IMR-90 (cell line): ENCODE measurements at regions not wholly inside any gene's neighbourhood (a gene's known extent, or its start where the extent isn't known, plus 50 kb on each side); places are given as distances from the start of the nearest gene placed in this dataset.

Source experiments
- ATAC-seq: fragments of 200-7000 bp; cut with Tn5 transposase; 2 replicates; pipeline ENCODE4 v1.9.1; 2020; ENCODE audit warnings: low read depth, mild to moderate bottlenecking, moderate library complexity
- BruUV-seq: library from RNA; stranded (reverse); fragments of 400-500 nt; replicated peaks from 2 replicates; lab custom pipeline; 2021; lab: Mats Ljungman, UMichigan
- CTCF ChIA-PET: fragments of 300-600 bp; formaldehyde crosslinking; extraction: SDS; loops from one replicate; lab custom pipeline; 2021; ENCODE audit warnings: antibody characterized with exemption; lab: Yijun Ruan, JAX
- POLR2A ChIA-PET: fragments of 300-600 bp; sonication (Branson Sonifier 250); formaldehyde crosslinking; loops from one replicate; lab custom pipeline; 2022; ENCODE audit warnings: antibody characterized with exemption; ENCODE audit not compliant: unreplicated experiment; lab: Charles Lee
- DNase-seq: peaks from one replicate; pipeline ENCODE4 v3.0.0; 2013
- H2AFZ ChIP-seq: replicated peaks from 2 replicates; pipeline ENCODE3; 2013; ENCODE audit warnings: low read length, mild to moderate bottlenecking; ENCODE audit not compliant: poor library complexity
- H2AK5ac ChIP-seq: 2 replicates; pipeline ENCODE4 v1.6.1; 2013; ENCODE audit warnings: low read depth, low read length, inconsistent platforms
- H2AK9ac ChIP-seq: replicated peaks from 2 replicates; pipeline ENCODE3; 2013; ENCODE audit warnings: mild to moderate bottlenecking, low read depth, low read length, moderate library complexity; ENCODE audit not compliant: poor library complexity
- H2BK120ac ChIP-seq: 2 replicates; pipeline ENCODE4 v1.6.1; 2013; ENCODE audit warnings: low read depth, low read length, inconsistent platforms
- H2BK15ac ChIP-seq: 3 replicates; pipeline ENCODE4 v1.6.1; 2013; ENCODE audit warnings: low read depth, low read length, inconsistent platforms
- H2BK20ac ChIP-seq: 2 replicates; pipeline ENCODE4 v1.6.1; 2013; ENCODE audit warnings: low read depth, mild to moderate bottlenecking, inconsistent platforms, low read length, moderate library complexity
- H2BK5ac ChIP-seq: 2 replicates; pipeline ENCODE4 v1.6.1; 2013; ENCODE audit warnings: mild to moderate bottlenecking, low read depth, low read length, inconsistent platforms; ENCODE audit not compliant: poor library complexity, severe bottlenecking
- H3K14ac ChIP-seq: replicated peaks from 2 replicates; pipeline ENCODE4 v1.6.1; 2013; ENCODE audit warnings: low read depth, low read length, inconsistent platforms
- H3K18ac ChIP-seq: 2 replicates; pipeline ENCODE4 v1.6.1; 2013; ENCODE audit warnings: low read depth, low read length, control low read depth
- H3K23ac ChIP-seq: 2 replicates; pipeline ENCODE4 v1.6.1; 2013; ENCODE audit warnings: low read depth, low read length, inconsistent platforms
- H3K27ac ChIP-seq: 2 replicates; pipeline ENCODE4 v1.5.1; 2013; ENCODE audit warnings: mild to moderate bottlenecking, control low read depth, low read length; ENCODE audit not compliant: insufficient read depth
- H3K27me3 ChIP-seq: 2 replicates; pipeline ENCODE4 v1.6.1; 2013; ENCODE audit warnings: low read length; ENCODE audit not compliant: control insufficient read depth, insufficient read depth
- H3K36me3 ChIP-seq: 2 replicates; pipeline ENCODE4 v1.6.1; 2013; ENCODE audit warnings: low read length, mixed read lengths; ENCODE audit not compliant: control insufficient read depth, insufficient read depth
- H3K4ac ChIP-seq: 2 replicates; pipeline ENCODE4 v1.6.1; 2013; ENCODE audit warnings: low read depth, low read length, inconsistent platforms
- H3K4me1 ChIP-seq: 2 replicates; pipeline ENCODE4 v1.6.1; 2013; ENCODE audit warnings: low read length, mixed read lengths; ENCODE audit not compliant: control insufficient read depth, insufficient read depth
- H3K4me2 ChIP-seq: 2 replicates; pipeline ENCODE4 v1.6.1; 2013; ENCODE audit warnings: low read depth, mild to moderate bottlenecking, control low read depth, low read length, moderate library complexity
- H3K4me3 ChIP-seq: 2 replicates; pipeline ENCODE4 v1.5.1; 2013; ENCODE audit warnings: low read depth, mild to moderate bottlenecking, control low read depth, low read length, moderate library complexity; ENCODE audit not compliant: insufficient read depth
- H3K56ac ChIP-seq: 2 replicates; pipeline ENCODE4 v1.6.1; 2013; ENCODE audit warnings: low read length, inconsistent platforms; ENCODE audit not compliant: insufficient read depth; ENCODE audit errors: extremely low read depth
- H3K79me1 ChIP-seq, 2 experiments: 2 replicates each; pipeline ENCODE4 v1.6.1; 2013; ENCODE audit warnings: low read length in 2 of 2, inconsistent platforms in 1 of 2, low read depth in 1 of 2
- H3K9ac ChIP-seq: 2 replicates; pipeline ENCODE4 v1.6.1; 2013; ENCODE audit warnings: low read depth, low read length, control low read depth
- H3K9me1 ChIP-seq: 2 replicates; pipeline ENCODE4 v1.6.1; 2013; ENCODE audit warnings: low read length, inconsistent platforms; ENCODE audit not compliant: insufficient read depth
- H3K9me3 ChIP-seq: 2 replicates; pipeline ENCODE4 v1.6.1; 2013; ENCODE audit warnings: low read length; ENCODE audit not compliant: control insufficient read depth, insufficient read depth
- H4K20me1 ChIP-seq: 2 replicates; pipeline ENCODE4 v1.6.1; 2013; ENCODE audit warnings: low read length, inconsistent platforms; ENCODE audit not compliant: insufficient read depth
- H4K5ac ChIP-seq: 2 replicates; pipeline ENCODE4 v1.6.1; 2013; ENCODE audit warnings: mild to moderate bottlenecking, low read depth, low read length, control low read depth
- H4K8ac ChIP-seq, 2 experiments: 2 replicates each; pipeline ENCODE4 v1.6.1; 2013; ENCODE audit warnings: low read depth in 2 of 2, low read length in 2 of 2, control low read depth in 1 of 2, inconsistent platforms in 1 of 2
- H4K91ac ChIP-seq: 2 replicates; pipeline ENCODE4 v1.6.1; 2013; ENCODE audit warnings: low read depth, low read length, inconsistent platforms; ENCODE audit not compliant: insufficient read depth
- BHLHE40 ChIP-seq: fragments of 150-350 bp; IDR thresholded peaks from 2 replicates; pipeline ENCODE4 v1.6.1; 2016; ENCODE audit warnings: mild to moderate bottlenecking, low read depth, low read length
- CEBPB ChIP-seq: IDR thresholded peaks from 2 replicates; pipeline ENCODE4 v1.6.1; 2012; ENCODE audit warnings: low read depth, low read length, improper control_type of control experiment
- CHD1 ChIP-seq: IDR thresholded peaks from 2 replicates; pipeline ENCODE4 v1.6.1; 2012; ENCODE audit warnings: low read depth, low read length, improper control_type of control experiment
- CTCF ChIP-seq: conservative IDR thresholded peaks from 2 replicates; pipeline ENCODE4 v1.5.1; 2012; ENCODE audit warnings: mild to moderate bottlenecking, low read depth, low read length, improper control_type of control experiment
- FOS ChIP-seq: fragments of 150-350 bp; IDR thresholded peaks from 2 replicates; pipeline ENCODE4 v1.6.1; 2016; ENCODE audit warnings: low read depth, low read length
- MAFK ChIP-seq: IDR thresholded peaks from 2 replicates; pipeline ENCODE4 v1.6.1; 2012; ENCODE audit warnings: low read depth, low read length, improper control_type of control experiment
- MAZ ChIP-seq: IDR thresholded peaks from 2 replicates; pipeline ENCODE4 v1.6.1; 2012; ENCODE audit warnings: low read depth, mild to moderate bottlenecking, low read length, improper control_type of control experiment, moderate library complexity, borderline replicate concordance
- NFE2L2 ChIP-seq: fragments of 150-350 bp; IDR thresholded peaks from 2 replicates; pipeline ENCODE4 v1.6.1; 2016; ENCODE audit warnings: low read depth, mild to moderate bottlenecking, low read length
- POLR2A ChIP-seq: IDR thresholded peaks from 2 replicates; pipeline ENCODE4 v1.6.1; 2012; ENCODE audit warnings: mild to moderate bottlenecking, low read depth, low read length
- RAD21 ChIP-seq: IDR thresholded peaks from 2 replicates; pipeline ENCODE4 v1.6.1; 2012; ENCODE audit warnings: low read length, improper control_type of control experiment
- RCOR1 ChIP-seq: IDR thresholded peaks from 2 replicates; pipeline ENCODE4 v1.6.1; 2012; ENCODE audit warnings: mild to moderate bottlenecking, low read length, improper control_type of control experiment; ENCODE audit not compliant: insufficient replicate concordance
- RFX5 ChIP-seq: IDR thresholded peaks from 2 replicates; pipeline ENCODE4 v1.8.0; 2012; ENCODE audit warnings: low read depth, mild to moderate bottlenecking, low read length, moderate library complexity
- SMC3 ChIP-seq: fragments of 150-350 bp; IDR thresholded peaks from 2 replicates; pipeline ENCODE4 v1.6.1; 2016; ENCODE audit warnings: low read depth, mild to moderate bottlenecking, antibody characterized with exemption, low read length, moderate library complexity
- WGBS, 2 experiments: methylation state at CpG; one replicate each; pipeline versions ENCODE4 v1.1.5 to v1.1.7; 2013; ENCODE audit warnings: missing lambda C conversion rate in 2 of 2; ENCODE audit not compliant: insufficient read length in 1 of 2; ENCODE audit errors: extremely low coverage in 2 of 2; 5-methylcytosine and 5-hydroxymethylcytosine counted together
- dilution Hi-C: fragments of 300-500 bp; cut with HindIII; formaldehyde crosslinking; loops from one replicate; pipeline ENCODE4 v1.14.3; 2018; ENCODE audit warnings: low sequenced_read_pairs; ENCODE audit not compliant: unreplicated experiment
- in situ Hi-C: fragments of 300-500 bp; cut with MboI; formaldehyde crosslinking; loops from 3 replicates; pipeline ENCODE4 v1.14.3; 2019; ENCODE audit warnings: low sequenced_read_pairs, inconsistent platforms, mixed read lengths
- intact Hi-C: fragments of 100-400 bp; cut with micrococcal nuclease; formaldehyde crosslinking; loops from 2 replicates; pipeline ENCODE4 v1.10.0; 2022
- TF ChIP-seq, protein P1 (sequence below): fragments of 150-350 bp; IDR thresholded peaks from 2 replicates; pipeline ENCODE4 v1.6.1; 2016; ENCODE audit warnings: low read depth, mild to moderate bottlenecking, low read length, moderate library complexity, borderline replicate concordance
- TF ChIP-seq, protein P2 (sequence below): fragments of 150-350 bp; IDR thresholded peaks from 2 replicates; pipeline ENCODE4 v1.6.1; 2017; ENCODE audit warnings: mild to moderate bottlenecking, antibody characterized with exemption, low read length, low read depth

DNA sequence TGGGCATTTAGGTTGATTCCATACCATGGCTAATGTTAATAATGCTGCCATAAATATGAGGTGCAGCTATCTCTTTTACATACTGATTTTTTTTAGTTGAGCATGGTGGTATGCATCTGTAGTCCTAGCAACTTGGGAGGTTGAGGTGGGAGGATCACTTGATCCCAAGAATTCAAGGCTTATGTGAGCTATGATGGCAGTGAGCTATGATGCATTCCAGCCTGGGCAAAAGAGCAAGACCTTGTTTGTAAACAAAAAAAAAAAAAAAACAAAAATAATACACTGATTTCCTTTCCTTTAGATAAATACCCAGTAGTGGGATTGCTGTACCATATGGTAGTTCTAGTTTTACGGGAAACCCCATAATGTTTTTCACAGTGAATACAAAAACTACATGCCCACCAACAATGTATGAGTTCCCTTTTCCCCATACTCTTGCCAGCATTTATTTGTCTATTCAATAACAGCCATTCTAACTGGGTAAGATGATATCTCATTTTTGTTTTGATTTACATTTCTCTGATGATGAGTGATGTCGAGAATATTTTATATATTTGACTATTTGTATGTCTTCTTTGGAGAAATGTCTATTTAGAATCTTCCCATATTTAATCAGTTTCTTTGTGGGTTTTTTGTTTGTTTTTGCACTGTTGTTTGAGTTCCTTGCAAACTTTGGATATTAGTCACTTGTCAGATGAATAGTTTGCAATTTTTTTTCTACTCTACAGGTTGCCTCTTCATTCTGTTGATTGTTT, 281.0 kb upstream of the KYNU start:
- Histone ChIP-seq H3K9ac (no peak overlapping the region), H3K23ac (no peak overlapping the region), H2BK5ac (peak overlapping the region; percentile 65), H4K5ac (no peak overlapping the region; the same call in 1 of the 2 replicates), H3K36me3 (no peaks in the 10 kb centered on the region), H3K4me2 (peak overlapping the region; percentile 35; the same call in 1 of the 2 replicates), H3K79me1 (no peaks in the 10 kb centered on the region), H3K27ac (no peak overlapping the region), H3K18ac (peak overlapping the region; percentile 75; the same call in 1 of the 2 replicates), H3K14ac (no peak overlapping the region), H2AK5ac (no peak overlapping the region), H3K4ac (peak overlapping the region; percentile 30), H2BK120ac (peak overlapping the region; percentile 56), H3K9me1 (0 out of 2 replicates have a peak, but pooled peaks cover 2% of the 10 kb centered on the region), H3K56ac (no peak overlapping the region), H3K27me3 (no peaks in the 10 kb centered on the region), H3K9me3 (no peaks in the 10 kb centered on the region; the same call in 1 of the 2 replicates), H3K4me3 (no peak overlapping the region), H4K8ac (peak overlapping the region in 1 of 2 experiments; percentile 69; a peak in 1 of 4 replicates), H2BK15ac (no peak overlapping the region), H2AK9ac (no peak overlapping the region), H2AFZ (no peak overlapping the region), H4K20me1 (no peaks in the 10 kb centered on the region), H3K4me1 (peaks cover 2% of the 10 kb centered on the region; the same call in 1 of the 2 replicates), H4K91ac (no peak overlapping the region), H2BK20ac (no peak overlapping the region; the same call in 1 of the 2 replicates)
- dilution Hi-C loops = no loop called here
- peak; percentile 62 for ATAC-seq
- no CpG with 5 or more reads among the region's 2 CpGs for WGBS, 2 experiments
- ChIA-PET CTCF (no interaction called here), POLR2A (interaction anchor here (0.6 kb wide), 1 partner anchor 9 kb away, joined by 6 read pairs; no protein-coding TSS in a partner anchor)
- no TSS peak for BruUV-seq
- peak; percentile 31 for DNase-seq
- in situ Hi-C loops = no loop called here
- intact Hi-C loops = loop anchor here (2.0 kb wide), 1 partner anchor 408 kb away; no protein-coding TSS in a partner anchor
- TF ChIP-seq, protein P1, sequence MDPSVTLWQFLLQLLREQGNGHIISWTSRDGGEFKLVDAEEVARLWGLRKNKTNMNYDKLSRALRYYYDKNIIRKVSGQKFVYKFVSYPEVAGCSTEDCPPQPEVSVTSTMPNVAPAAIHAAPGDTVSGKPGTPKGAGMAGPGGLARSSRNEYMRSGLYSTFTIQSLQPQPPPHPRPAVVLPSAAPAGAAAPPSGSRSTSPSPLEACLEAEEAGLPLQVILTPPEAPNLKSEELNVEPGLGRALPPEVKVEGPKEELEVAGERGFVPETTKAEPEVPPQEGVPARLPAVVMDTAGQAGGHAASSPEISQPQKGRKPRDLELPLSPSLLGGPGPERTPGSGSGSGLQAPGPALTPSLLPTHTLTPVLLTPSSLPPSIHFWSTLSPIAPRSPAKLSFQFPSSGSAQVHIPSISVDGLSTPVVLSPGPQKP = no peak
- TF ChIP-seq, protein P2, sequence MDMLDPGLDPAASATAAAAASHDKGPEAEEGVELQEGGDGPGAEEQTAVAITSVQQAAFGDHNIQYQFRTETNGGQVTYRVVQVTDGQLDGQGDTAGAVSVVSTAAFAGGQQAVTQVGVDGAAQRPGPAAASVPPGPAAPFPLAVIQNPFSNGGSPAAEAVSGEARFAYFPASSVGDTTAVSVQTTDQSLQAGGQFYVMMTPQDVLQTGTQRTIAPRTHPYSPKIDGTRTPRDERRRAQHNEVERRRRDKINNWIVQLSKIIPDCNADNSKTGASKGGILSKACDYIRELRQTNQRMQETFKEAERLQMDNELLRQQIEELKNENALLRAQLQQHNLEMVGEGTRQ = no peak
- TF ChIP-seq RCOR1 = no peak
- no peak for TF ChIP-seq SMC3
- no peak for TF ChIP-seq MAFK
- no peak for TF ChIP-seq CTCF
- no peak for TF ChIP-seq RAD21
- no peak for TF ChIP-seq POLR2A
- TF ChIP-seq CHD1 = no peak
- TF ChIP-seq MAZ = no peak
- TF ChIP-seq RFX5 = no peak
- no peak for TF ChIP-seq CEBPB
- TF ChIP-seq FOS = no peak
- no peak for TF ChIP-seq BHLHE40
- no peak for TF ChIP-seq NFE2L2
